Activated gamma-delta T cell treated with anti-CD3 and anti-CD28 coated beads, Interleukin-2, amount 50 U/mL, for 16 hours (primary cell): ENCODE measurements at regions not wholly inside any gene's neighbourhood (a gene's known extent, or its start where the extent isn't known, plus 50 kb on each side); places are given as distances from the start of the nearest gene placed in this dataset.

Source experiments
- DNase-seq: peaks from one replicate; pipeline ENCODE4 v3.0.0-alpha.2; 2020; ENCODE audit warnings: low read depth

- no peak for DNase-seq
These were observed 87.6 kb downstream of the YTHDF1 start for GRCh38 chr20:63128367-63128766.

- no peak for DNase-seq
These were observed 88.1 kb downstream of the YTHDF1 start for GRCh38 chr20:63127700-63128364.

- no peak for DNase-seq
These were observed 88.8 kb downstream of the YTHDF1 start for GRCh38 chr20:63126876-63127699.

GRCh38 chr20:63125838-63126601 is 89.9 kb downstream of the YTHDF1 start:
- DNase-seq = no peak

GRCh38 chr20:63125581-63125837 is 90.4 kb downstream of the YTHDF1 start:
- DNase-seq = no peak

GRCh38 chr20:63124782-63125580 is 91.0 kb downstream of the YTHDF1 start:
- DNase-seq = no peak

GRCh38 chr20:63124092-63124781 is 91.7 kb downstream of the YTHDF1 start:
- no peak for DNase-seq

GRCh38 chr20:63123331-63123741 is 92.6 kb downstream of the YTHDF1 start:
- DNase-seq = no peak

GRCh38 chr20:63122626-63123025 is 93.3 kb downstream of the YTHDF1 start:
- DNase-seq = no peak

GRCh38 chr20:63121749-63122405 is 94.1 kb downstream of the YTHDF1 start:
- no peak for DNase-seq

- DNase-seq = no peak
These were observed 94.7 kb downstream of the YTHDF1 start for GRCh38 chr20:63121246-63121645.

- DNase-seq = no peak
These were observed 95.2 kb downstream of the YTHDF1 start for GRCh38 chr20:63120808-63121090.

- no peak for DNase-seq
These were observed 95.7 kb downstream of the YTHDF1 start for GRCh38 chr20:63119963-63120807.

GRCh38 chr20:63119121-63119962 is 96.6 kb downstream of the YTHDF1 start:
- DNase-seq = no peak

GRCh38 chr20:63118303-63119120 is 97.4 kb downstream of the YTHDF1 start:
- DNase-seq = no peak

- no peak for DNase-seq
These were observed 98.1 kb downstream of the YTHDF1 start for GRCh38 chr20:63117661-63118302.

GRCh38 chr20:63117151-63117550 is 98.8 kb downstream of the YTHDF1 start:
- DNase-seq = no peak
